ENCODE measurements at regions not wholly inside any gene's neighbourhood (a gene's known extent, or its start where the extent isn't known, plus 50 kb on each side); places are given as distances from the start of the nearest gene placed in this dataset.

DNA sequence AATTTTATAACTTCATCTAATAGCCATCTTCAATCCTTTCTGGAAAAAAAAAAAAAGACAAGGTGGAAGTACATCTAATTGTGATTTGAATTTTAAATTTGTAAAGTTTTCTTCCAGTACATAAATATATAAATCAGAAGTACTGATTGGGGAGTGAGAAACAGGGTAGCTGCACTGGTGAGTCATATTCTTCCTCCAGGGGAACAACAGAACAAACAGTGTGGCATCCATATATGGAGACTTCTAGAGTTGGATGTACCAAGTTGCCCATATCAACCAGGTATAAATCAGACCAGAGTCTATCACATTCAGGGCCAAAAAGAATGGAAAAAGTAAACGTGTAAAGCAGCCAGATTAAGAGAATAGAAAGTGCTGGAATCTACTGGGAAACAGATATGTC is 66.0 kb upstream of the NRIP1 start:
- H3K4me1 ChIP-seq (ENCODE audit: control insufficient read depth, insufficient read depth, low read length, poor library complexity, severe bottlenecking) = no peaks in the 10 kb centered on the region
- no peak overlapping the region for H3K4me3 ChIP-seq (ENCODE audit: insufficient read depth, low read depth, low read length, poor library complexity, severe bottlenecking)
- no peak overlapping the region for H3K27ac ChIP-seq (ENCODE audit: insufficient read depth, low read length, poor library complexity, severe bottlenecking)
- no peak for DNase-seq
- no peaks in the 10 kb centered on the region for H3K9me3 ChIP-seq (ENCODE audit: control insufficient read depth, low read length)
- H3K27me3 ChIP-seq (replicated peaks; ENCODE audit: control insufficient read depth, insufficient read depth, low read length, poor library complexity, severe bottlenecking) = no peaks in the 10 kb centered on the region
- no peaks in the 10 kb centered on the region for H3K36me3 ChIP-seq (ENCODE audit: control insufficient read depth, insufficient read depth, low read length)

DNA sequence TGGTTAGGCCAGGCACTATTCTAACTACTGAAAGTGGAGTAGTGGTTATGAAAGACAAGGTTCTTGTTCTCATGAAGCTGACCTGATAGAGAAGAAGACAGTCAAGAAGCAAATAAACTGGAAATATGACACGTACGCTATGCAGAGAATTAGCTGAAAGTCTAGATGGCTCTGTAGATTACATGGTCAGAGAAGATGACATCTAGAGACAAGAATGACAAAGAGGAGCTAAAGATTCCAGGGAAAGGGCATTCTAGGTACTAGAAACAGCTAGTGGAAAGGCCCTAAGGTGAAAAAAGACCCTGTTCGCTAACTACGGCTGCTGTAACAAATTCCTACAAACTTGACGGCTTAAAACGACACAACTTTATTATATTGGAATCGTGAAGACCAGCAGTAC is 68.0 kb upstream of the NRIP1 start:
- H3K27me3 ChIP-seq (replicated peaks; ENCODE audit: control insufficient read depth, insufficient read depth, low read length, poor library complexity, severe bottlenecking) = no peaks in the 10 kb centered on the region
- no peak overlapping the region for H3K4me3 ChIP-seq (ENCODE audit: insufficient read depth, low read depth, low read length, poor library complexity, severe bottlenecking)
- H3K4me1 ChIP-seq (ENCODE audit: control insufficient read depth, insufficient read depth, low read length, poor library complexity, severe bottlenecking) = no peaks in the 10 kb centered on the region
- no peaks in the 10 kb centered on the region for H3K9me3 ChIP-seq (ENCODE audit: control insufficient read depth, low read length)
- DNase-seq = no peak
- H3K27ac ChIP-seq (ENCODE audit: insufficient read depth, low read length, poor library complexity, severe bottlenecking) = no peak overlapping the region
- no peaks in the 10 kb centered on the region for H3K36me3 ChIP-seq (ENCODE audit: control insufficient read depth, insufficient read depth, low read length)

DNA sequence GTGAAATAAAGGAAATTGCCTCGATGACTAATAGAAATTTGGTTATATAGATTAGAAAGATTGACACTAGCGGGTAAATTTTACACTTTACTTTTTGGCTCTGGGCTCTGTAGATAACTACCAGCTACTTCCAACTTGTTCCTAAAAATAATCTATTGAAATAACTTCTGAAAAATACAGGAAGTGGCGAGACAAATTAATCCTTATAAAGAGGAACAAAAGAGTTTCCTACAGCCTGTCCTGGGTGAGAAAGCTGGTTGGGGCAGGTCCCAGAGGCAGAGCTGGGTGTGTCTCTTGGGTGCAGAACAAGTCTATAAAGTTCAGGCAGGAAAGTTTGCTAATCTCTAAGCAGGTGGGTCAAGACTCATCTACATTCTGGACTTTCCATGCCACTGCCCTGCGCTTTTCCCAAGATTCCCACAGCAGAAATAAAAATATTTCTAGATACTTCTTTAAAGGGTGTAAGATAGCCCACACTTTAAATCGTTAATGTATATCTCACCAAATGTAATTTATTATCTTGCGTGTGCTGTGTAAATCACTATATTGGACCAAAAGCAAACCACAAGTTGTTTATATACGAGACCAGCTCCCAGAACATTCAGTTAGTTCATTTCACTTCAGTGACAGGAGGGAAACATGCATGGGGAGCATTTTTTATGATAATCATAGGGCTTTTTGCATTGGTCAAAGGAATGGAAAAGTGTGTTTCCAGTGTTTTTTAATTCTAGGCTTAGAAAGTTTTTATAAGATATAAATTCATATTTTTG is 70.1 kb upstream of the NRIP1 start:
- DNase-seq = no peak
- Histone ChIP-seq H3K27me3 (replicated peaks; ENCODE audit: control insufficient read depth, insufficient read depth, low read length, poor library complexity, severe bottlenecking) (no peaks in the 10 kb centered on the region), H3K27ac (ENCODE audit: insufficient read depth, low read length, poor library complexity, severe bottlenecking) (no peak overlapping the region), H3K4me3 (ENCODE audit: insufficient read depth, low read depth, low read length, poor library complexity, severe bottlenecking) (no peak overlapping the region), H3K9me3 (ENCODE audit: control insufficient read depth, low read length) (no peaks in the 10 kb centered on the region), H3K4me1 (ENCODE audit: control insufficient read depth, insufficient read depth, low read length, poor library complexity, severe bottlenecking) (no peaks in the 10 kb centered on the region), H3K36me3 (ENCODE audit: control insufficient read depth, insufficient read depth, low read length) (no peaks in the 10 kb centered on the region)

DNA sequence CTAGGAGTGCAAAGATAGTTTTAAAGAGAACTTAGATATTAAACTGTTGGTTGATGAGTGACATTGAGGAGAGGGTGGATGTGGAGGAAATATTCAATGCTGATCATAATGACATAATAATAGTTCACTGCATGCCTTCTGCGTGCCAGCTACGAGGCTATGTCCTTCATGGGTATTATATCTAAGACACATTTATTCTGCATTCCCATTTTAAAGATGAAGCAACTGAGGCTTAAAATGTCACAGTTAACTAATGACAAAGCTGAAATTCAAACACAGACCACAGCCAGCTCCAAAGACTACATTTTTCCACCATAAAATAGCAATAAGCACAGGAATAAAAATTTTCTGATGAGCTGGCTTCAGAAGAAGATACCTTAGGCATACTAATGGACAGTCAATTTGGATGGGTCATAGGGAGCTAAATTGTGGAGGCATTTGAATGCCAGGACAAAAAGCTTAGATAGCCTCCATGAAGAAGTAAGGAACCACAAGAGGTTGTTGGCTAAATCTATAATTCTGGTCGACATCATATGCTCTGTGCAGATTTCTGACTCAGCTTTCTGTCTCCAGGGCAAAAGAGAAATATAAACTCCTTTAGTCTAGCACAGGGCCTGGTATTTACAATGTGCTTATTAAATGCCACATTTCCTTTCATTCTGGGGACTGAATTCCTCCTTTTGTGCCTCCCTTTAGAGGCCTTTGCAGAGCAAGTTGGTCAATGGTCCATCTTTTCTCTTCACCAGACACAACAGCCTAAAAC is 71.2 kb upstream of the NRIP1 start:
- H3K27ac ChIP-seq (ENCODE audit: insufficient read depth, low read length, poor library complexity, severe bottlenecking) = no peak overlapping the region
- H3K36me3 ChIP-seq (ENCODE audit: control insufficient read depth, insufficient read depth, low read length) = no peaks in the 10 kb centered on the region
- H3K4me3 ChIP-seq (ENCODE audit: insufficient read depth, low read depth, low read length, poor library complexity, severe bottlenecking) = no peak overlapping the region
- no peaks in the 10 kb centered on the region for H3K27me3 ChIP-seq (replicated peaks; ENCODE audit: control insufficient read depth, insufficient read depth, low read length, poor library complexity, severe bottlenecking)
- H3K4me1 ChIP-seq (ENCODE audit: control insufficient read depth, insufficient read depth, low read length, poor library complexity, severe bottlenecking) = no peaks in the 10 kb centered on the region
- H3K9me3 ChIP-seq (ENCODE audit: control insufficient read depth, low read length) = no peaks in the 10 kb centered on the region
- DNase-seq = no peak

DNA sequence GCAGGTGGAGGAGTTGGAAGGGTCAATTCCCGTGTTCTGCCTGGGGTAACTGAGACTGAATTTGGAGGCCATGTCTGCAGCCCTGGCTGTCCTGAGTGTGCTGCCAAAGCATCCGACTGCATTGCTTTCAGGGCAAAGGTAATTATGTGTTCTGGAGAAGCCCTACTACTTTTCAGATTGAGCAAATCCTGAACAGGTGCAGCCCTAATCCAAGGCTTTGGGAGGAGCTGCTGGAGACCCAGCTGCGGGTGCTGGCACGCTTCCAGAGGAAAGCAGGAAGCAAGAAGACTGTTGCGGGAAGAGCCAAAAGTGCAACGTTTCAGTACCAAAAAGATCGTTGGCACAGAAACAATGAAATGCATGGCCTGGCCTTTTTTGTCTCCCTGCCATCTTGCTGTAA is 73.7 kb upstream of the NRIP1 start:
- H3K4me1 ChIP-seq (ENCODE audit: control insufficient read depth, insufficient read depth, low read length, poor library complexity, severe bottlenecking) = no peaks in the 10 kb centered on the region
- no peaks in the 10 kb centered on the region for H3K36me3 ChIP-seq (ENCODE audit: control insufficient read depth, insufficient read depth, low read length)

DNA sequence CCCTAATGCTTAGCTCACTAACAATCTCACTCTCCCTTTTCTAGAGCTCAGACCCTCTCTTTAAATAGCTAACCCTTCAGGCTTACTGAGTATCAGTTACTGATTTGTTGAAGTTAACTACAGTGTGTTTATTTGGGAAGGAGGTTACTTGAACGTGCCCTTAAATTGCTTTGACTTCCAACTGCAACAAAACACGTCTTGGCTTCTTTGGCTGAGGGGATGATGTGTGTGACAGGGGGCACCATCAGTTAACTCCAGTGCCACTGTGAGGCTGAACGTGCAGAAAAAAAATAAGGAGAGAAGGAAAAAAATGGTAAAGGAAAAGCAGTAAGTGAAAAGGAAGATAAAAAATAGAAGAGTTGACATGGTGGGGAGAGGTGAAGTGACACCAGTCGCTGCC is 75.1 kb upstream of the NRIP1 start:
- Histone ChIP-seq H3K27ac (ENCODE audit: insufficient read depth, low read length, poor library complexity, severe bottlenecking) (no peak overlapping the region), H3K4me1 (ENCODE audit: control insufficient read depth, insufficient read depth, low read length, poor library complexity, severe bottlenecking) (no peaks in the 10 kb centered on the region), H3K9me3 (ENCODE audit: control insufficient read depth, low read length) (no peaks in the 10 kb centered on the region), H3K4me3 (ENCODE audit: insufficient read depth, low read depth, low read length, poor library complexity, severe bottlenecking) (no peak overlapping the region), H3K36me3 (ENCODE audit: control insufficient read depth, insufficient read depth, low read length) (no peaks in the 10 kb centered on the region), H3K27me3 (replicated peaks; ENCODE audit: control insufficient read depth, insufficient read depth, low read length, poor library complexity, severe bottlenecking) (no peaks in the 10 kb centered on the region)
- DNase-seq = no peak

More for the DNA sequence above, 73.7 kb upstream of the NRIP1 start:
- Histone ChIP-seq H3K4me3 (ENCODE audit: insufficient read depth, low read depth, low read length, poor library complexity, severe bottlenecking) (no peak overlapping the region), H3K9me3 (ENCODE audit: control insufficient read depth, low read length) (no peaks in the 10 kb centered on the region), H3K27me3 (replicated peaks; ENCODE audit: control insufficient read depth, insufficient read depth, low read length, poor library complexity, severe bottlenecking) (no peaks in the 10 kb centered on the region), H3K27ac (ENCODE audit: insufficient read depth, low read length, poor library complexity, severe bottlenecking) (no peak overlapping the region)
- no peak for DNase-seq

DNA sequence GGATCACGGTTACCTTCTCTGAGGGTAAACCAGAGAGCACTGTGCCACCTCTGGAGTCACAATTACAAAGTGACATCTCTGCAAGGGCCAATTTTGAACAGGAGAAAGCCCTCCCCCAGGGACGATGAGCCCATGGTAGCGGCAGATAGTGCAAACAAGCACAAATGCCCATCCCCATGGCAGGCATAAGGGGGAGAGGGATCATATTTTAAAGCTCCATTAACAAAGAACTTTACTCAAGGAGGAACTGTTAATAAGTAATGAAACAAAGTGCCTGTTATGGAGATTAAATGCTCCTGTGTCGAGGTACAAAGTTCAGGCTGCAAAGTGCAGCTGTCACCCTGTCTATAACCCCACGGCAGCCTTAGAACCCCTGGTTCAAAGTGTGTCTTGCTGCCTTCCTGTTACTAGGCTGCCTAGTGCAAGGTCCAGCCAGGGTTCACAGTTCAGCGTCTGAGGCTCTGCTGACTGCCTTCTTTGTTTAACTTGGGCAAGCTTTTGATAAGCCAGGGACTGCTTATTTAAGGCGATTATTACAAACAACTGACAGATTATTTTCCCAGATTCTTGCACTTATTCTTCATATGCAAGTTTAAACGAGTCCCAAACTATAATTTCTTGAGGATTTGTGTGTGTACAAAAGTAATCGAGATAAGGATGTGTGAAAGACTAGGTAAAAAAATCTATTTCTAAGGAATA is 75.7 kb upstream of the NRIP1 start:
- no peak overlapping the region for H3K27ac ChIP-seq (ENCODE audit: insufficient read depth, low read length, poor library complexity, severe bottlenecking)
- H3K4me1 ChIP-seq (ENCODE audit: control insufficient read depth, insufficient read depth, low read length, poor library complexity, severe bottlenecking) = no peaks in the 10 kb centered on the region
- no peak for DNase-seq
- H3K4me3 ChIP-seq (ENCODE audit: insufficient read depth, low read depth, low read length, poor library complexity, severe bottlenecking) = no peak overlapping the region
- no peaks in the 10 kb centered on the region for H3K27me3 ChIP-seq (replicated peaks; ENCODE audit: control insufficient read depth, insufficient read depth, low read length, poor library complexity, severe bottlenecking)
- no peaks in the 10 kb centered on the region for H3K36me3 ChIP-seq (ENCODE audit: control insufficient read depth, insufficient read depth, low read length)
- H3K9me3 ChIP-seq (ENCODE audit: control insufficient read depth, low read length) = no peaks in the 10 kb centered on the region

DNA sequence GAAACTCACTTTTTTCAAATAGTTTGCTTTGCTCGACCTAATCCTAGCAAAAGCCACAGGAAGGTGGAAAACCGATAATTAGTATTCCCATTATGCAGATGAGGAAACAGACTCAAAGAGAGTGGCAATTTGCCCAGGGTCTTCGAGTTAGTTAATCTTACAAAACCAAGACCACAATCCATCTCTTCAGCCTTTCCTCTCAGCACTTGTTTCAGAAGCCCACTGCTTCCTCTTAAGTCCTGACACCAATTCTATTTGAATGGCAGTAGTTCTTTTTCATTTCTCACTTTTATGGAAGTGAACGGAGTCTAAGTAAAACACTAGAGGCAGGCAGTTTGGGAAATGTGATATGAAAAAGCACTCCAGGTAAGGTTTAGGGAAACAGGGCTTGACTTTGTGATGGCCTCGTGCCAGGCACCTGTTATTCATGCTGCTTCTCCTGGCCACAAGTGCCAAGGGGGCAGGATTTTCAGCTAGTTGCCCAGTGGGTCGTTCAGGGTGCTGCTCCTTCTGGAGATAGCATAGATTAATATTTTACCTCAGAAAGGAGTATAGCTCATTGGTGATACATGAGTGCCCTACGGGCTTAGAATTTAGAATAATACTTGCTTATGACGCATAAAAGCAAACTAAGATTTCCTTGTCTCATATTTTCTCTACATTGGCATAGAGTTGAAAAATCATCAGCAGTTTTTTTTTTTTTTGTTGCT is 76.6 kb upstream of the NRIP1 start:
- H3K9me3 ChIP-seq (ENCODE audit: control insufficient read depth, low read length) = no peaks in the 10 kb centered on the region
- H3K27ac ChIP-seq (ENCODE audit: insufficient read depth, low read length, poor library complexity, severe bottlenecking) = no peak overlapping the region
- H3K4me1 ChIP-seq (ENCODE audit: control insufficient read depth, insufficient read depth, low read length, poor library complexity, severe bottlenecking) = no peaks in the 10 kb centered on the region
- no peak for DNase-seq
- H3K36me3 ChIP-seq (ENCODE audit: control insufficient read depth, insufficient read depth, low read length) = no peaks in the 10 kb centered on the region
- no peaks in the 10 kb centered on the region for H3K27me3 ChIP-seq (replicated peaks; ENCODE audit: control insufficient read depth, insufficient read depth, low read length, poor library complexity, severe bottlenecking)
- H3K4me3 ChIP-seq (ENCODE audit: insufficient read depth, low read depth, low read length, poor library complexity, severe bottlenecking) = no peak overlapping the region

DNA sequence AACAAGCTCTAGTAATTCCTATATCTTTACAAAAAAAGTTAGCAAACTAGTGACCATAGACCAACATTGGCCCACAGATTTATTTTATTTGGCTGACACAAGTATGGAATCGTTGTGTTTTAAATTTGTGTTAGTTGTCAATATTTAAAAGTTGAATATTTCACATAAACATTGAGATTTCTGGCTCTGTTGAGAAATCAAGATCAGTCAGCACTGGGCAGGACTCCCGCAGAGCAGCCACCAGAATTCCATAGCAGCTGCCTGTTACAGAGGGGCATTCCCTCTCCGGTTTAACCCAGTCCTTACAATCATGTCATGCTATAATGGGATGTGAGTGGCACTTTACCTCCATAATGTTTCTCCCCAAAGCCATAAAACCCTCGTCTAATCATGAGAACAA is 79.2 kb upstream of the NRIP1 start:
- DNase-seq = no peak
- Histone ChIP-seq H3K9me3 (ENCODE audit: control insufficient read depth, low read length) (no peaks in the 10 kb centered on the region), H3K27ac (ENCODE audit: insufficient read depth, low read length, poor library complexity, severe bottlenecking) (no peak overlapping the region), H3K4me3 (ENCODE audit: insufficient read depth, low read depth, low read length, poor library complexity, severe bottlenecking) (no peak overlapping the region), H3K27me3 (replicated peaks; ENCODE audit: control insufficient read depth, insufficient read depth, low read length, poor library complexity, severe bottlenecking) (no peaks in the 10 kb centered on the region), H3K4me1 (ENCODE audit: control insufficient read depth, insufficient read depth, low read length, poor library complexity, severe bottlenecking) (no peaks in the 10 kb centered on the region), H3K36me3 (ENCODE audit: control insufficient read depth, insufficient read depth, low read length) (no peaks in the 10 kb centered on the region)
